HUDEP-2 (cell line): ENCODE measurements at regions not wholly inside any gene's neighbourhood (a gene's known extent, or its start where the extent isn't known, plus 50 kb on each side); places are given as distances from the start of the nearest gene placed in this dataset.

Experiments
- DNase-seq, 76 experiments: peaks; one replicate each; lab custom pipeline; 2025; ENCODE audit not compliant: unreplicated experiment in 76 of 76; lab: John Stamatoyannopoulos, UW

DNA sequence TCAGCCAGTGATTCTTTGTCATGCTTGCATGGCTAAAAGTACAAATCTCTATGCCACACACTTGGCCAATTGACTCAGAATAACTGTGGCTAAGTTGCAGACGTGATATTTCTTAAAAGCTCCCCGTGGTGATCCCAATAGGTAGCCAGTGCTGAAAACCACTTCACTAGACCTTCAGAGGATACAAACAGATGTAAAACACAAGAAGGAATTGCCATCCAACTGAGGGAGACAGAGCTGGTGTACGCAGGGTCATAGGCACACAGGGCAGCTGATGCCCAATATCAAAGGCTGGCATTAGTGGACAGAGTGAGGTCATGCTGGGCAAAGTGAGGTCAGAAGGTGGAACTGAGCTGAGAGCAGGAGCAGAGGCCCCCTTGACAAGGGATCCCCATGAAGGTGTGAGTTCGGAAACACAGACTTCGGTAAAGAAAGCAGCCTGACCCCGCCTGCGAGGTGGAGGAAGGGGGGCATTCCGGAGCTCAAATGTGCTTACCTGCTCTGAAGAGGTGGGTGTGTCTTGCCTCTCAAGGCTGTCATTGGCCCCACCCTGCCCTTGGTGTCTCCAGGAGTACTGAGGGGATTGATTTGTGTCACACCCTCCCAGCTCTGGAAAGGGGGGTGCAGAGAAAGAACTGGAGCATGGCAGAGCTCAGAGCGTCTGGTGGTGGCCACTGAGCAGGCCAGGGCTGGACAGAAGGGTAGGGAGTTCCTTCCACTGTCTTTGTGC is 344.9 kb upstream of the B3GAT1 start:
- DNase-seq: no peak

DNA sequence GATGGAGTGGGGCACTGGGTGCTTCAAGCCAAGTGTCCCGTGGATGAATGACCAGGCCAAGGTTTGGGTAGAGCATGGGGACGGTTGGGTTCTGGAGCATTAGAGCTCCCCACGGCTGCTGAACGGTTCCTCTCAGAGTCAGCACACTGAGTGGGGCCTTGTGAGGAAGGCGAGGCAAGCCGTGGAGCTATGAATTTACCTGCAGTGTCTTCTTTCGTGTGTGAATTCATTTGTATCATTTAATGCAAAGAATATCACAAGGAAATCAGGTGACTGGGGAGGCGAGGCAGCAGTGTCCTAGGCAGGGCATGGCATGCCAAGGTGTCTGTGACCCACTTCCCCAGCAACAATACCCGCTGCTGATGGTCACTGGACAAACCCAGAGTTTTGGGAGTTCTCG is 343.5 kb upstream of the B3GAT1 start:
- no peak for DNase-seq

DNA sequence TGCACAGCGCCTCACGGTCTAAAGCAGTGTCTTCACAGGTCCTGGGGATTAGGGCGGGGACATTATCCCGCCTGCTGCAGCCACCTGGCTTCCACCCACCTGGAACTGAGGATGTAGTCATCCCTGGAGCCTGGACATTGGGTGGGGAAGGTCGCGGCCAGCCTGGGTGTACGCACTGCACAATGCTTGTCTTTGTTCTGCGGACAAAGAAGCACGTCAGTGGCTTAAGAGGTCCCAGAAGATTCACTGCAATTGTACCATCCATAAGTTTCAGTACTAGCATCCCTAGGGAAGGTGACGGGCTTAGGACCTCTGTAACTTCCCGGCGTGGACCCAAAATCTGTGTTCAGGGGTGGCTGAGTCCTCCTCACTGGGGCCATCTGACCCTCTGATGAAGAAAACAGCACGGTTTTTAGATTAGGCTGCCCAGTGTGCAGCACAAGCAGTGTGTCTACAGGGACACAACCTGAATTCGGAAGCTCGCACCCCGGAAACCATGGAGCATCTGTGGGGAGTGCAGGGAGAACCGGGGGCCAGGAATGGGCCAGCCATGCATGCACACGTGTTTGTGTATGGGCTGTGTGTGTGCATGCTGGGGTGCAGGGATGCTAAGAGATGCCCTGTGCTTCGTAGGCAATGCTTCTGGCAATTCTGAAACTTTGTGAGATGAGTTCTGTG is 342.6 kb upstream of the B3GAT1 start:
- DNase-seq: no peak

DNA sequence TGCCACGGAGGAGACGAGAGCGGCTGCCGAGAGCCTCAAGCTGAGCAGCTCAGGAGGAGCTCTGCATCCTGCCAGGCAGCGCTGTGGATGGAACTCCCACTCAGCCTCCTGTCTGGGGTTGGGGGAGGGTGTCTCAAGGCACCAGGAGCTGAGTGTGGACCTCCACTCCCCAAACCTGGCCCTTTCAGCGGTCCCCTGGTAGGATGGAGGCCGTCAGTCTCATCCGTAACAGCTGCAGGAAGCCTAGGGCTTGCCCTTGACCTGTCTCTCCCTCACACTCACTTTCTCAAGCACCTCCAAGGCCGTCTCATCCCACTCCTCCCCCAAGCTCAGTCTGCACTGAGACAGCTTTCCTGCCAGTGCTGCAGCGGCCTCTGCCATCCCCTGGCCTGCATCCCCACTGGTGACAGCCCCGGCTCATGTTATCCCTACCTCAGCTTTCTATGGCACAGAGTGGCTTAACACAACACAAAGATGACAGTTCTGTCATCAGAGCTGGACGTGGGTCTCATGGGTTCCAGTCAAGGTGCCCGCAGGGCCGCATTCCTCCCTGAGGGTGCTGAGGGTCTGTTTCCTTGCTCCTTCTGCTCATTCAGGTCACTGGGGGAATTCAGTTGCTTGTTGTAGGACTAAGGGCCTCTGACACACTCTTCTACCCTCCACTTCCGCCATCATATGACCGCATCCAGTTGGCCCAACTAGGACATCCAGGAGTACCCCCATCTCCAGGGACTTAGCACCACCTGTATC is 341.9 kb upstream of the B3GAT1 start:
- no peak for DNase-seq

DNA sequence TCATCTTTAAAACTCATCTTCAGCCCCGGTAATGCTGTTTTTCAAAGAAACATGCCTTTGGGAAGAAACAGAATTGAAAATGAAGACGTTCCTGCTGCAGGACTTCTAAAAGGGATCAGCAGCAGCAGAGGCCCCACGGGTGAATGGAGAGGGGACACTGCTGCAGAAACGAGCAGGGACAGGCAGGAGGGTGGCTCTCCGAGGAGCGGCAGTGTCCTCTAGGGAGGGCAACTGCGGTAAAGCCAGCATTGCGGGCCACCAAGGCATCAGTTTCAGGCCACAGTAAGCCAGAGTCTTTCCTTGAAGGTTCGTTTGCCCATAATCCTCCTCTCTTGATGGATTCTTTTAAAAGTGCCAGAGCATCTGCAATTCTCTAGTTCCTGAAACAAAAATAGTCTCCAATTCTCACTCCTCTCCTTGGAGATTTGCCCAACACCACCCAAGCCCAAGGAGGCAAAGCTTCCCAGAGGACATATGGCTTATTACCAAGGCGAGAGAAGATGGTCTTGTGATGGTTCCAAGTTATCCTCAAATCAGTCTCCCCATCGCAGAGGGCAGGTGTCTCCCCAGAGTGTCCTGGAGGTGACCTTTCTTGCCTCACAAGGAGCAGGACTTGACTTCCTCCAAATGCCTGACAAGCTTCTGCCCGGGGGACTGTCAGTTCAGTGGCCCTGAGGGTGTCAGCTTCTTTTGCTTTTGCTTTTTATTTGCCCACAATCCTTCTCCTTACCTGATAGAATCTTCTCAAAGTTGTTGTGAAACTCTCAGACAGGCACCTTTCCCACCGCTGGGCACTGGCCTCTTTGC is 341.1 kb upstream of the B3GAT1 start:
- no peak for DNase-seq

DNA sequence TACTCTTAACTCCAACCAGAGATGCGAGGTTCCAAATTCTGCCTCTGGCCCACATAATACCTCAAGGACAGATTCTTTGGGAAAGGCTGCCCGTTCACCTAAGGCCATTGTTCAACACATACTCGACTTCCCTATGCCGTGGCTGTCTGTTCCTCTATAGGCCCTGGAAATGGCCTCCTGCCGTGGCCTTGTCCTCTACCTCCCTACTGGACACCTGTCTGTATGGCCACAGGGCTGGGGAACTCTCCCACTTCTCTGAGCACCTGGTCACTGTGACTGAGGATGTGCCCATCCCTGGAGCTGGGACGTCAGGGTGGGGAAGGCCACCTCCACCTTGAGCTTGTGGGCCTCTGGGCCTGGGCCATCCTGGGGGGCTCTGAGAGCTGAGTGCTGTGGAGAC is 340.5 kb upstream of the B3GAT1 start:
- DNase-seq: no peak

DNA sequence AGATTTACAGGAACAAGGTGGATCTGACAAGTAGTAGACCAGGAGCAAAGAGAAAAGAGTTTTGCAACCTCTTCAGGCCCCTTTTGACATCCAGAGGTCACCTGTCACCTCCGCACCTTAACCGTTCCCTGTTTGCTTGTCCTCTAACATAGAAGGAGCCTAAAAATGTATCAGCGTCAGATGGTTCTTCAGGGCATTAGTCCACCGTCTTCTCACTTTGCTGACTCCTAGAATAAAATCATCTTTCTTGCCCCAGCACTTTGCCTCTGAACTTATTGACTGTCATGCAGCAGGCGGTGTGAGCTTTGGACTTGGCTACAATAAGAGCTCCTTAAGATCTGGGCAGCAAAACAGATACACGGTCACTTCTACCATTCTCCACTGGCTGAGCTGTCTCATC is 339.7 kb upstream of the B3GAT1 start:
- DNase-seq: no peak

DNA sequence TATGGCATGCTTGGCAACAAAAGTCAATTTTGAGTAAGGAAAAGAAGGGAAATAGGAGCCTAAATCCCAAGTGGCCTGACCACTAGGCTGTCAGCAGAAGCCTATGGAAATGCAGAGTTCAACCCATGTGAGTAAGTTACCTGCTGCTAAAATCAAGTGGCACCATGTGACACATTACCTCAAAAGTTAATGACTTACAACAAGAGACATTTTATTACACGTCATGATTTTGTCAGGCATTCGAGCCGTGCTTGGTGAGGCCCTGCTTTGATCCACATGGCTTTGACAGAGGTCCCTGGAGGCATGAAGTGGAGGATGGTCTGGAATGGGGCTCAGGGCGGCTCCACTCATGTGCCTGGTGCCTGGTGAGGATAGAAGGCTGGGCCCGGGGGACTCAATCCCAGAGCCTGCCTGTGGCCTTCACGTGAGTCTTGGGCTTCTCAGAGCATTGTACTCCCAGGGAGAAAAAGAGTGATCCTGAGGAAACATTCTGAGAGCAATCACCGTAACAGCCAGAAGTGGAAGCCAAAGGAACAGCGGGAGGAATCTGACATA is 339.1 kb upstream of the B3GAT1 start:
- no peak for DNase-seq

DNA sequence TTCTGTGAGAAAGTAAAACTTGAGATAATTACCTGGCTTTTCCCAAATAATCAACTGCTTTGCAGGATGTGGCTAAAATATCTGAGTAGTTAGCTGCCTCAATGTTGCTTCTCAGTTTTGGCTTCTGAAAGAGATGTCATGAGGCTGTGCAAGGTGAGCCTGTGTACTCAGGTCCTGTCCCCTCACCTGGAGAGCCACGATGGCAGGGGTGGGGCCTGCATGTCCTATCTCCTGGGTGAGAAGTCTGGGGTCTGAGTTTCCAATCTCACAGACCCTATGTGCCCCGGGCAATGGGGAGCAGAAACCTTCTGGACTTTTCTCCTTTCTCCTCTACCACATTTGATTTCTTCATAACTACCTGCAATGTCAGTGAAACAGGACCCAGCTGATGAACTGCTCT is 338.6 kb upstream of the B3GAT1 start:
- DNase-seq: no peak

DNA sequence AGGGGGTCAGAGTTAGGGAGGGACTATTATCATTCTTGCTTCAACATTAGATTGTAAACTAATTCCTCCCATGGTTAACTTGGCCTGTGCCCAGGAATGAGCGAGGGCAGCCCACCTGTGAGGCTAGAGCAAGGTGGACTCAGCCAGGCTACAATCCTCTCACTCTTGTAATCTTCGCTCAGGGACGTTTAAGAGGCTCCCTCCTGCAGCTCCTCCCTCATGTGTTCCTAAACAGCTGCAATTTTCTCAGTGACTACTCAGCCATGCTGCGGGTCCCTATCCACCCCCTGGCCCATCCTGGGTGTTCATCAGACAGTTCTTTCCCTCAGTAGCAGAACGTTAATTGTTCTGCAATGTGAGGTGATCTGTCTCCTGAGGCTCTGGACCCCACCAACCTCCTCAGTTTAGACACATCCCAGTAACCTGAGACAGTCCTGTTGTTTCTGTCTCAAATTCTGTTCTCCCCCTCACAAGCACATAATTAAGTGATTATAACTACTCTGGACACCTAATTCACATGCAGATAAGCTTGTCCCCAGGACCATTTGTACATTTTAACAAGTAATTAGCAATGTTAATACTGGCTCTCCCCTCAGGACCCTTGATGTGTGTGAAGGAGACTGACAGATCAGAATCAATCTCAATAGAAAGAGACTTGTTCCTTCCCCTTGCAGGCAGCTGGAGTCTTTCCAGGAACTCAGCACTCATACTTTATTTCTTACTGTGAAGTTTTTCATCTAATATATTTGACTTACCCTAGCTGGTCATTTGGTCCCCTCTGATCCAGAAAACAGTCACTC is 337.2 kb upstream of the B3GAT1 start:
- DNase-seq: no peak

DNA sequence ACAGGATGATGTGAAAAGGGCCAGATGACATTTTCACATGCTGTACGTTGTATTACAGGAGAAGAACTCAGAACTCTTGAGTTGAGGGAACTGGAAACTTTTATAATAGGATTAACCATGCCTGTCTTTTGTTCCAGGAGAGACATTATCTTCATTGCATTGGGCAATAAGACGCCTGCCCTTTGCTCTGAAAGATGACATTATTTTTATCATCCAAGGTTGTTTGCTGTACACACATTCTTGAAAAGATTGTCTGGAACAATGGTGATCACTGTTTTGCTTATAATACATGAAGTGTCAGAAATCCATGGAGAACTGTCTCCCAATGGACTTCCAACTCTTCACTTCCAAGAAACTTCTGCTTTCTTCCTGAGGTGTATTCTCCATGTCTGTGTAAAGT is 334.6 kb upstream of the B3GAT1 start:
- DNase-seq: no peak

DNA sequence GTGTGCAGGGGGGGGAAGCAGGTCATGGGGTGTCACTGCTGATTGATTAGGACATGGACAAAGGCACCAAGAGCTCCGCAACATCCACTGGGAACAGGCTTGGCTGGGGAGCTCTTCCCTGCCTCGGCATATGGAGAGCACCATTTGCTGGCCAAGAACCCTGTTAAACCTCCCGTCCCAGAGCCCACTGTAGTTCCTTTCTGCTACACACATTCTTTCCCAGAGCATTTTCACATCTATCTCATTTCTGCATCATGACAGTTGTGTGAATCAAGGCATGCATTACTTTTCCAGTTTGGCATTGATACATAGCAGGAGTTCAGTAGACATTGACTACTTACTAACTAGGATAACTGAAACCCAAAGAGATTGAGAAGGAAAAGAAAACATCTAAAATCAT is 333.4 kb upstream of the B3GAT1 start:
- no peak for DNase-seq

DNA sequence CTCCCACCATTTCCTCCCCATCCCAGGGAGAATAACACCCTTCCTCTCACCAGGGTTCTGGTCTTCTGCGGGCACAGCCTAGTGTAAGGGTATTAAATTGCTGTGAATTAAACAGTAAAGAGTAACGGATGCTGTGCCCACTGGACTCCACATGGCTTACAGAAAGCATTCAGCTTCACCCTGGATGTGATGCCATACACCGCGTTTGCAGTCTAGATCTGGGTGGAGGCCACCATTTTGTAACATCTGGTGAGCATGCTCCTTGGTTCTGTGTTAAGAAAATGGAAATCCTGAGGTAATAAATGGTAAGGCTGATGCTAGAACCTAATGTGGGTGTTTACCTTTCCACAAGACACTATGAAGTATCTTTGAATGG is 331.8 kb upstream of the B3GAT1 start:
- no peak for DNase-seq

DNA sequence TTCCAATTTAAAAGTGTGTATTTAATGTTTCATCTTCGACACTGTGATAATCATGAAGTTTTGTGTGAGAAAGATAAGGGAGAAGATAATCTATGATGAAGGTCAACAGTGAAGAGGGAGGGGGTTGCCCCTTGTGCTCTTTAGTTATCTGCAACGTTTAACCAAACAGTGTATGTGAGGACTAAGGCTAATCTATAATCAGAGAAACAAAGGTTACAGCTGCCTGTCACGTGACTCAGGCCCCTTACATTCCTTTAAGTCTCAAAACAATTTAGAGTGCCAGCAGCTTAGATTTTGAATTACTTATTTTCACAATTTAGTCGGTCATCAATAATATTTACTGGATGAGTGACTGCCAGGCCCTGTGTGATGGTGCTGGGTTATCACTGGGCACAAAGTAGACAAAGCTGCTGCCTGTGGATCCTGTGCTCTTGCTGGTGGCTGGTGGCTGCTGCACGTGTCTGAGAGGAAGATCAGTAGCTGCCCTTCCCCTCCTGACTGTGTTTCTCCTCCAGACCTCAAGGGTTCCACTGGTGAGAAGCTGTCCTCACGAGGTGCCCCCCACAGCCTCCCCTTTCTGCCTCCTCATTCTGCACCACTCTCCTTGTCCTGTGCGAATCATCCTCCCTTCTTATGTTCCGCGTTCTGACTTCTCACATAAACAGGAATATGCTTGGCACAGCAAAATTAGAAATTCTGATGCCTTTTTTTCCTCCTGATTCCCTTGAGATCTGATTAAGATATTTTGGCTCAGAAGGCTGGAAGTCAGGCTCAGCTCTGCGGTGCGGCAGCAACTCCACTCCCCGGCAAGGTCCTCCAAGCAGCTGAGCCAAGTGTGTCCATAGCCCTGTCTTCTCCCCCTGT is 331.1 kb upstream of the B3GAT1 start:
- no peak for DNase-seq

DNA sequence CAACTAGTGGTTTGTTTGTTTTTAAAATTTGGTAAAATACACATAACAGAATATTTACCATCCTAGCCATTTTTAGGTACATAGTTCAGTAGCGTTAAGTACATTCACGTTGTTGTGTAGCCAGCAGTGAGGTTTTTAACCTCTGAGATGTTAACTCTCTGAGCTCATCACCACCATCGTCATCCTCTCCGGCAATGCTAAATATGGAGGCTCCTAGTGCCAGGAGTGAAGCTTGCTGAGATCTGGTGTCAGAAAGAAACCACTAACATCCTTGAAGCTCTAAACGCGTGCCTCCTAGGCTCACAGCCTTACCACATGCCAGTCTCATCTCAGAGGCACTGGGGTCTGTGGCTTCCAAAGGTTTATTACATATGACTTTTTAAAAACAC is 330.2 kb upstream of the B3GAT1 start:
- no peak for DNase-seq

DNA sequence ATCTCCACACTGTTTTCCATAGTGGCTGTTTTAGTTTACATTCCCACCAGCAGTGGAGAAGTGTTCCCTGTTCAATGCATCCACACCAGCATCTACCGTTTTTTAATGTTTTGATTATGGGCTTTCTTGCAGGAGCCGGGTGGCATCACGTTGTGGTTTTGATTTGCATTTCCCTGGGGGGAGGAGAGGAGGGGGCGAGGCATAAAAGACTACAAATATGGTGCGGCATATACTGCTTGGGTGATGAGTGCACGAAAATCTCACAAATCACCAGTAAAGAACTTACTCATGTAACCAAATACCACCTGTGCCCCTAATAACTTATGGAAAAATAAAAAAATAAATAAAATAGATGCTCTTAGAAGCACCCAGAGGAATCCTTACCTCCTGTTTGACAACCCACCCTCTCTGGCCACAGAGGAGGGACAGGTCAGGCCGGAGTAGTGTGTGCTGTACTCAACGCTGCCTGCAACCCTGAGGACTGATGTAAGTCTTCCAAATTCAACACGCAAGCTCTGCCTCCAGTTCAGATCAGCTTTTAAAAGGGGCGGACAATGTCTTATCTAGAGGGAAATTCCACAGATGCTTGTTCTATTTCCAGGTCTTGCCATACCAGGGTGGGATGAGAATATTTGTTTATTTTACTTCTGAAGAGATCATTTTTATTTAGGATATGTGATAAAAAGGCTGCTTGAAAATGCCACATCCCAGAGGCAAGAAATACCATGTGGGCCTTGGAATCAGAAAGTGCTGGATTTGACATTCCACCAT is 329.6 kb upstream of the B3GAT1 start:
- no peak for DNase-seq

DNA sequence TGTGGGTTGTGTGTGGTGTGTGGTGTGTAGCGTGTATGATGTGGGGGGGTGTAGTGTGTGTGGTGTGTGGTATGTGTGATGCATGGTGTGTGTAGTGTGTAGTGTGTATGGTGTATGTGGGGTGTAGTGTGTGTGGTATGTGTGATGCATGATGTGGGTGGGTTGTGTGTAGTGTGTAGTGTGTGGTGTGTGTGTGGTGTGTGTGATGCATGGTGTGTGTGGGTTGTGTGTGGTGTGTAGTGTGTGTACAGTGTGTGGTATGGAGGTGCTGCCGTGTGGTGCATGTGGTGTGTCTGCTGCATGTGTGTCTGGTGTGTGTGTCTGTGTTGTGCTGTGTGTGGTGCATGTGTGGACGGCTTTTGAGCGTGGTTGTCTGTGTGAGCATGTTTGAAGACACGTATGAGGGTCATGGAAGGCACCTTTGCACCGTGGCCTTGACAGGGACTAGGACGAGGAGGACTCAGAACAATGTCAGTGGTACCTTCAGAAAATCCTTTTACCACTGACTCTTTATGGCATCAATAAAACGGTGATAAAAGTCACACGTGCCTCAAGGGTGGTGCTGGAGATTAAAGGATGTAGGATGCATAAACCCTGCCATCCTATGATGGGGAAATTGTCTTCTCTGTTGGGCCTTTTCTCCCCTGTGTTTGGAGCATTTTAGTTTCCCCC is 328.7 kb upstream of the B3GAT1 start:
- DNase-seq: no peak

DNA sequence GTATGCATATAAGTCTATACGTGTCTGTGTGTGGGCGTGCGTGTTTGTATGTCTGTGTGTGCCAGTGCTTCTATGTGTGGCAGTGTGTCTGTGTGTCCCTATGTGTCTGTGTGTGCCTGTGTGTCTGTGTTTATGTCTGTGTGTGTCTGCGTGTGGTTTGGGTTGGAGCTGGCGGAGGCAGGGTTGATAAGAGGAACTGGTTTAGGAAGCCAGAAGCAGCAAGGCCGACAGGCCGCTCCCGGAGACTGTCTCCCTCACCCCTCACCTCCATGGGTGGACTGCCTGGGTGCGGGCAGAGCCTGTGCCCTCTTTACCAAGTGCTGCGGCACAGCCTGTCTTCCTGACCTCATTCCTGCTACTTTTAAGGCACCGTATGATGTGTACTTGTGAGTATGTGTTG is 327.1 kb upstream of the B3GAT1 start:
- no peak for DNase-seq
